ENCODE measurements at regions not wholly inside any gene's neighbourhood (a gene's known extent, or its start where the extent isn't known, plus 50 kb on each side); places are given as distances from the start of the nearest gene placed in this dataset.

- TF ChIP-seq CTCF (IDR thresholded peaks at IDR 0.05) = peak in 1 of 2 donors; percentile 9
- no peak for TF ChIP-seq POLR2A (IDR thresholded peaks at IDR 0.05)
These were observed 394.8 kb downstream of the PRDM2 start for GRCh38 chr1:14094611-14095400.
